ENCODE measurements at regions not wholly inside any gene's neighbourhood (a gene's known extent, or its start where the extent isn't known, plus 50 kb on each side); places are given as distances from the start of the nearest gene placed in this dataset.

DNA sequence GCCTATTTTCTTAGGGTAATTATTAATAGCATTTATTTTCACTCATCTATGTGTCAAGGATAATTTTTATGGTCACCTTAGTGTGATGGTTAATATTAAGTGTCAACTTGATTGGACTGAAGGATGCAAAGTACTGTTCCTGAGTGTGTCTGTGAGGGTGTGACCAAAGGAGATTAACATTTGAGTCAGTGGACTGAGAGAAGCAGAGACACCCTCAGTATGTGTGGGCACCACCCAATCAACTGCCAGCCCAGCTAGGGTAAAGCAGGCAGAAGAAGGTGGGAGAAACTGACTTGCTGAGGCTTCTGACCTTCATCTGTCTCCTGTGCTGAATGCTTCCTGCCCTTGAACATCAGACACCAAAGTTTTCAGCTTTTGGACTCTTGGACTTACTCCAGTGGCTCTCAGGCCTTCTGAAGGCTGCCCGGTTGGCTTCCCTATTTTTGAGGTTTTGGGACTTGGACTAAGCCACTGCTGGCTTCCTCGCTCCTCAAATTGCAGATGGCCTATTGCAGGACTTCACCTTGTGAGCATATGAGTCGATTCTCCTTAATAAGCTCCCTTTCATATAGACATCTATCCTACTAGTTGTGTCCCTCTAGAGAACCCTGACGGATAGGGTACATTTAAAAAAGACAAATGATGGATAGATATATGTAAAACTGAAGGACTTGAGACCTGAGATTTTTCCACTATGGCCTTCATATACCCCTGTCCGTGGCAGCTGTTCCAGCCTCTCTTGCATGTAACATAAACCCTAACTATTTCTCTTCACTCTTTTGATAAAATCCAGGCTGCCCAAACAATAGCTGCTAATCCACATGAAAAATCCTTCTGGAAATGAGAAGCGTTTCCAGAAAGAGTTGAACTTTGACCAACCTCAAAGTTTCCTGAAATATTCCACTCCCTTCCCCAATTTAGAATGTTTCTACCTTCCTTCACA, 62.1 kb upstream of the RGS17 start:
- TF ChIP-seq EZH2 (IDR thresholded peaks at IDR 0.05) = no peak
- H3K4me3 ChIP-seq = no peak overlapping the region
- H3K27ac ChIP-seq = no peak overlapping the region
- H3K9ac ChIP-seq (ENCODE audit: insufficient read length) = no peak overlapping the region
- H3K36me3 ChIP-seq (ENCODE audit: insufficient read depth, low read length) = no peaks in the 10 kb centered on the region
- H3K9me3 ChIP-seq (ENCODE audit: low read depth, low read length) = no peaks in the 10 kb centered on the region
- no peak for DNase-seq (ENCODE audit: low read depth, low spot score)

- TF ChIP-seq EZH2 (IDR thresholded peaks at IDR 0.05) (no peak), FOXP2 (optimal IDR thresholded peaks at IDR 0.05; ENCODE audit: control extremely low read depth, extremely low read length, insufficient read depth) (no peak), POLR2AphosphoS5 (IDR thresholded peaks at IDR 0.05; ENCODE audit: borderline replicate concordance, low read depth, low read length) (no peak)
- Histone ChIP-seq H3K27ac (no peak overlapping the region), H3K9me3 (ENCODE audit: low read depth, low read length) (no peaks in the 10 kb centered on the region), H3K4me3 (no peak overlapping the region), H3K9ac (ENCODE audit: insufficient read length) (no peak overlapping the region), H3K36me3 (ENCODE audit: insufficient read depth, low read length) (no peaks in the 10 kb centered on the region)
- DNase-seq (ENCODE audit: low read depth, low spot score) = no peak
Observed at GRCh38 chr6:153183925-153184324, 52.8 kb upstream of the RGS17 start.

Data from SK-N-MC (cell line).